Uterus (tissue), 2 donors: ENCODE measurements at regions not wholly inside any gene's neighbourhood (a gene's known extent, or its start where the extent isn't known, plus 50 kb on each side); places are given as distances from the start of the nearest gene placed in this dataset.

ENCODE experiments used
- POLR2A ChIP-seq, 2 donors: fragments of 450-650 bp; IDR thresholded peaks; one replicate each; pipeline ENCODE4 v1.6.1; 2016; ENCODE audit warnings: antibody characterized with exemption in 2 of 2, mild to moderate bottlenecking in 1 of 2, moderate library complexity in 1 of 2
- TF ChIP-seq, protein P1 (sequence below), 4 experiments: fragments of 200-600 bp in 2 of 4; fragments of 450-650 bp in 2 of 4; sonication (generic) in 2 of 4; IDR thresholded peaks; one replicate each; pipeline ENCODE4 v1.5.1; 2016 to 2019; ENCODE audit warnings: antibody characterized with exemption in 4 of 4, mild to moderate bottlenecking in 2 of 4, moderate library complexity in 1 of 4

DNA sequence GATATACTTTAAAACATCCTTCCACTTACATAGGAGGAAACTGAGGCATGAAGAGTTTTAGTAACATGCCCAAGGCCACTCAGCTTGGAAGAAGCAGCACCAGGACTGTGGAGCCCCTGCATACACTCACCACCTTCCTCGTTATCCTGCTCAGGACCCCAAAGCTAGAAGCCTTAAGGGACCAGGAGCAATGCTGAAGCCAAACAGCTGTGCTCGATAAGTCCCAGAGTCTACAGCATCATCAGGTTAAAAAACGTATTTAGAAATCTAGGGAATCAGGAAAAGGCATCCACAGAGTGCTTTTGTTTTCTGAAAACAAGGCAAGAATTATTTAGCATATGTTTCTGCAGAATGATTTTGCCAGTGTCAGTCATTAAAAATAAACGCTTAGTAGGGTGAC is 301.7 kb upstream of the ESRRG start:
- TF ChIP-seq, protein P1, sequence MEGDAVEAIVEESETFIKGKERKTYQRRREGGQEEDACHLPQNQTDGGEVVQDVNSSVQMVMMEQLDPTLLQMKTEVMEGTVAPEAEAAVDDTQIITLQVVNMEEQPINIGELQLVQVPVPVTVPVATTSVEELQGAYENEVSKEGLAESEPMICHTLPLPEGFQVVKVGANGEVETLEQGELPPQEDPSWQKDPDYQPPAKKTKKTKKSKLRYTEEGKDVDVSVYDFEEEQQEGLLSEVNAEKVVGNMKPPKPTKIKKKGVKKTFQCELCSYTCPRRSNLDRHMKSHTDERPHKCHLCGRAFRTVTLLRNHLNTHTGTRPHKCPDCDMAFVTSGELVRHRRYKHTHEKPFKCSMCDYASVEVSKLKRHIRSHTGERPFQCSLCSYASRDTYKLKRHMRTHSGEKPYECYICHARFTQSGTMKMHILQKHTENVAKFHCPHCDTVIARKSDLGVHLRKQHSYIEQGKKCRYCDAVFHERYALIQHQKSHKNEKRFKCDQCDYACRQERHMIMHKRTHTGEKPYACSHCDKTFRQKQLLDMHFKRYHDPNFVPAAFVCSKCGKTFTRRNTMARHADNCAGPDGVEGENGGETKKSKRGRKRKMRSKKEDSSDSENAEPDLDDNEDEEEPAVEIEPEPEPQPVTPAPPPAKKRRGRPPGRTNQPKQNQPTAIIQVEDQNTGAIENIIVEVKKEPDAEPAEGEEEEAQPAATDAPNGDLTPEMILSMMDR (IDR thresholded peaks at IDR 0.05), result no peak
- TF ChIP-seq POLR2A (IDR thresholded peaks at IDR 0.05), result no peak
